B cell (primary cell): ENCODE measurements at regions not wholly inside any gene's neighbourhood (a gene's known extent, or its start where the extent isn't known, plus 50 kb on each side); places are given as distances from the start of the nearest gene placed in this dataset.

Experiments
- EZH2 ChIP-seq: IDR thresholded peaks from 2 replicates; pipeline ENCODE4 v1.6.1; 2012; ENCODE audit warnings: borderline replicate concordance, low read depth, mild to moderate bottlenecking, moderate library complexity, low read length; ENCODE audit not compliant: insufficient read depth, poor library complexity, severe bottlenecking
- TF ChIP-seq, protein P1 (sequence below): fragments of 200-600 bp; IDR thresholded peaks from one replicate; pipeline ENCODE4 v1.8.0; 2022; ENCODE audit warnings: antibody characterized with exemption, mild to moderate bottlenecking

GRCh38 chr2:82641598-82642180 is 1817.4 kb downstream of the SUCLG1 start:
- TF ChIP-seq, protein P1, sequence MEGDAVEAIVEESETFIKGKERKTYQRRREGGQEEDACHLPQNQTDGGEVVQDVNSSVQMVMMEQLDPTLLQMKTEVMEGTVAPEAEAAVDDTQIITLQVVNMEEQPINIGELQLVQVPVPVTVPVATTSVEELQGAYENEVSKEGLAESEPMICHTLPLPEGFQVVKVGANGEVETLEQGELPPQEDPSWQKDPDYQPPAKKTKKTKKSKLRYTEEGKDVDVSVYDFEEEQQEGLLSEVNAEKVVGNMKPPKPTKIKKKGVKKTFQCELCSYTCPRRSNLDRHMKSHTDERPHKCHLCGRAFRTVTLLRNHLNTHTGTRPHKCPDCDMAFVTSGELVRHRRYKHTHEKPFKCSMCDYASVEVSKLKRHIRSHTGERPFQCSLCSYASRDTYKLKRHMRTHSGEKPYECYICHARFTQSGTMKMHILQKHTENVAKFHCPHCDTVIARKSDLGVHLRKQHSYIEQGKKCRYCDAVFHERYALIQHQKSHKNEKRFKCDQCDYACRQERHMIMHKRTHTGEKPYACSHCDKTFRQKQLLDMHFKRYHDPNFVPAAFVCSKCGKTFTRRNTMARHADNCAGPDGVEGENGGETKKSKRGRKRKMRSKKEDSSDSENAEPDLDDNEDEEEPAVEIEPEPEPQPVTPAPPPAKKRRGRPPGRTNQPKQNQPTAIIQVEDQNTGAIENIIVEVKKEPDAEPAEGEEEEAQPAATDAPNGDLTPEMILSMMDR, result no peak
- TF ChIP-seq EZH2, result no peak
